ENCODE measurements at regions not wholly inside any gene's neighbourhood (a gene's known extent, or its start where the extent isn't known, plus 50 kb on each side); places are given as distances from the start of the nearest gene placed in this dataset.

GRCh38 chr6:78131521-78131920, 478.7 kb downstream of the MEI4 start:
- no peaks in the 10 kb centered on the region for H3K27me3 ChIP-seq (ENCODE audit: control insufficient read depth, insufficient read depth, low read length)
- no peaks in the 10 kb centered on the region for H3K9me3 ChIP-seq (ENCODE audit: control insufficient read depth, low read length)
- no peak for TF ChIP-seq CTCF (IDR thresholded peaks at IDR 0.05)
- H3K27ac ChIP-seq, result no peak overlapping the region
- no peak overlapping the region for H3K4me3 ChIP-seq (ENCODE audit: low read depth, low read length)
- no peaks in the 10 kb centered on the region for H3K79me2 ChIP-seq
- no peaks in the 10 kb centered on the region for H3K36me3 ChIP-seq (ENCODE audit: control insufficient read depth, insufficient read depth, low read length)
- no peaks in the 10 kb centered on the region for H3K4me1 ChIP-seq
- H3K9ac ChIP-seq, result no peak overlapping the region
- no peak overlapping the region for H2AFZ ChIP-seq
- no peak overlapping the region for H3K4me2 ChIP-seq (ENCODE audit: low read length)

GRCh38 chr6:78132671-78133410, 480.0 kb downstream of the MEI4 start:
- Histone ChIP-seq H3K9me3 (ENCODE audit: control insufficient read depth, low read length) (no peaks in the 10 kb centered on the region), H3K36me3 (ENCODE audit: control insufficient read depth, insufficient read depth, low read length) (no peaks in the 10 kb centered on the region), H3K79me2 (no peaks in the 10 kb centered on the region), H3K4me2 (ENCODE audit: low read length) (no peak overlapping the region), H3K27me3 (ENCODE audit: control insufficient read depth, insufficient read depth, low read length) (no peaks in the 10 kb centered on the region), H2AFZ (no peak overlapping the region), H3K4me3 (ENCODE audit: low read depth, low read length) (no peak overlapping the region), H3K27ac (no peak overlapping the region), H3K9ac (no peak overlapping the region), H3K4me1 (no peaks in the 10 kb centered on the region)
- TF ChIP-seq CTCF (IDR thresholded peaks at IDR 0.05), result no peak

- Histone ChIP-seq H3K27ac (no peak overlapping the region), H3K4me2 (ENCODE audit: low read length) (no peak overlapping the region), H3K36me3 (ENCODE audit: control insufficient read depth, insufficient read depth, low read length) (no peaks in the 10 kb centered on the region), H3K79me2 (no peaks in the 10 kb centered on the region), H3K4me3 (ENCODE audit: low read depth, low read length) (no peak overlapping the region), H3K9ac (no peak overlapping the region), H3K4me1 (no peaks in the 10 kb centered on the region), H3K9me3 (ENCODE audit: control insufficient read depth, low read length) (no peaks in the 10 kb centered on the region), H3K27me3 (ENCODE audit: control insufficient read depth, insufficient read depth, low read length) (no peaks in the 10 kb centered on the region), H2AFZ (no peak overlapping the region)
- no peak for TF ChIP-seq CTCF (IDR thresholded peaks at IDR 0.05)
Observed at GRCh38 chr6:78150425-78150824, 497.6 kb downstream of the MEI4 start.

GRCh38 chr6:78153976-78154375, 501.1 kb downstream of the MEI4 start:
- Histone ChIP-seq H3K4me1 (no peaks in the 10 kb centered on the region), H3K9me3 (ENCODE audit: control insufficient read depth, low read length) (no peaks in the 10 kb centered on the region), H3K27me3 (ENCODE audit: control insufficient read depth, insufficient read depth, low read length) (no peaks in the 10 kb centered on the region), H3K4me2 (ENCODE audit: low read length) (no peak overlapping the region), H2AFZ (no peak overlapping the region), H3K79me2 (no peaks in the 10 kb centered on the region), H3K4me3 (ENCODE audit: low read depth, low read length) (no peak overlapping the region), H3K27ac (no peak overlapping the region), H3K9ac (no peak overlapping the region), H3K36me3 (ENCODE audit: control insufficient read depth, insufficient read depth, low read length) (no peaks in the 10 kb centered on the region)
- TF ChIP-seq CTCF (IDR thresholded peaks at IDR 0.05), result no peak

GRCh38 chr6:78157606-78158005, 504.8 kb downstream of the MEI4 start:
- Histone ChIP-seq H3K4me3 (ENCODE audit: low read depth, low read length) (no peak overlapping the region), H2AFZ (no peak overlapping the region), H3K9me3 (ENCODE audit: control insufficient read depth, low read length) (no peaks in the 10 kb centered on the region), H3K27ac (no peak overlapping the region), H3K4me1 (no peaks in the 10 kb centered on the region), H3K4me2 (ENCODE audit: low read length) (no peak overlapping the region), H3K27me3 (ENCODE audit: control insufficient read depth, insufficient read depth, low read length) (no peaks in the 10 kb centered on the region), H3K79me2 (no peaks in the 10 kb centered on the region), H3K36me3 (ENCODE audit: control insufficient read depth, insufficient read depth, low read length) (no peaks in the 10 kb centered on the region), H3K9ac (no peak overlapping the region)
- TF ChIP-seq CTCF (IDR thresholded peaks at IDR 0.05), result no peak
